Putamen (tissue), 1 donor: ENCODE measurements at regions not wholly inside any gene's neighbourhood (a gene's known extent, or its start where the extent isn't known, plus 50 kb on each side); places are given as distances from the start of the nearest gene placed in this dataset.

ENCODE experiments used
- DNase-seq: peaks from one replicate; pipeline ENCODE4 v3.0.0-alpha.2; 2016; ENCODE audit warnings: low spot score

DNA sequence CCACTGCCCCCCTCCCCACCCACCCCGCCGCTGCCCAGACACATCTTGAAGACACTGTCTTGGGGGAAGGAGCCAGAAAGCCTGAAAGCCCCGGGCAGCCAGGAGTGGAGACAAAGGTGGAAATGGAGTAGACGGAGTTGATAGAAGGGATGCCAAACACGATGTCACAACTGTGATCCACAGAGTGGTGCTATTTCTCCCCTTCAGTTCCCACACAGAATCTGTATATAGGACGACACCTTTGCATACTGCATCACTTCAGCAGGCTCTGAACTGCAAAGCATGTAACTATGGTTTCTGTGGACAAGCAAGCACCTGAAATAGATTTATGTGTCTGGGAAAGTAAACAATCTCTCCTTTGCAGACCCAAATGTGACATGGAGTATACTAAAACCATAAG lies 56.4 kb upstream of the F13A1 start:
- no peak for DNase-seq

DNA sequence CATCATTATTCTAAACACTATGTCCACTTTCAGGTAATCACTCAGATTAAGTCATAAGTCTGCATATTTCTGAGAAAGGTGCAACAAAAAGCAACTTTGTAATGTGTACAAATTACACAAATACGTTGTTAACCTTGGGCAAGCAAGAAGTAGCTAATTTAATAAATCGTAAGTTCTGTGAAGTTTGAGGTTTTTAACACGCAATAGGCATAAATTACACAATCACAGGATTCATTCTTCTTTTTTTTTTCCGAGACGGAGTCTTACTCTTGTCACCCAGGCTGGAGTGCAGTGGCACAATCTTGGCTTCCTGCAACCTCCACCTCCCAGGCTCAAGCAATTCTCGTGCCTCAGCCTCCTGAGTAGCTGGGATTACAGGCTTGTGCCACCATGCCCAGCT lies 57.2 kb upstream of the F13A1 start:
- no peak for DNase-seq

GRCh38 chr6:6379573-6379972 lies 59.1 kb upstream of the F13A1 start:
- DNase-seq = no peak

- DNase-seq = no peak
These were observed 64.1 kb upstream of the F13A1 start for GRCh38 chr6:6384520-6384919.

- DNase-seq = peak; percentile 21
These were observed 65.5 kb upstream of the F13A1 start for GRCh38 chr6:6386010-6386409.

- peak; percentile 64 for DNase-seq
These were observed 70.6 kb upstream of the F13A1 start for GRCh38 chr6:6390849-6391602.

GRCh38 chr6:6392214-6393068 lies 72.0 kb upstream of the F13A1 start:
- DNase-seq = no peak

DNA sequence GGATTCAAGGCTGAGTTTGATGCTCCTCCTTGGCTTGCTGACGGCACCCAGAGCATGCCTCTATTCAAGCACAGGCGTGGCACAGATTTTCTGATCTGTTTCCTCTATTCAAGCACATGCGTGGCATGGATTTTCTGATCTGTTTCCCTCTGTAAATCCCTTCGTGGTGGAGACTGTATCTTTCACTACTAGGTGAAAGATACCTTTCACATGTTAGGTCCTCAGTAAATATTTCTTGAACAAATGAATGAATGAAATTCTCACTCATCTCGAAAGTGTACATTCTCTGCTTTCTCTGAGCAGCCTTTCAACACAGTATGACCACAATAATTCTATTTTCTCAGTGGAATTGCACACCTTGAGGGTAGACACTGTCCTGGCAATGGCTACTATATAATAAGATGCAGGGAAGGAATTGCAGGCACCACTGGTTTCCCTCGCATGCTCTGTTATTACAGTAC lies 72.6 kb upstream of the F13A1 start:
- no peak for DNase-seq

DNA sequence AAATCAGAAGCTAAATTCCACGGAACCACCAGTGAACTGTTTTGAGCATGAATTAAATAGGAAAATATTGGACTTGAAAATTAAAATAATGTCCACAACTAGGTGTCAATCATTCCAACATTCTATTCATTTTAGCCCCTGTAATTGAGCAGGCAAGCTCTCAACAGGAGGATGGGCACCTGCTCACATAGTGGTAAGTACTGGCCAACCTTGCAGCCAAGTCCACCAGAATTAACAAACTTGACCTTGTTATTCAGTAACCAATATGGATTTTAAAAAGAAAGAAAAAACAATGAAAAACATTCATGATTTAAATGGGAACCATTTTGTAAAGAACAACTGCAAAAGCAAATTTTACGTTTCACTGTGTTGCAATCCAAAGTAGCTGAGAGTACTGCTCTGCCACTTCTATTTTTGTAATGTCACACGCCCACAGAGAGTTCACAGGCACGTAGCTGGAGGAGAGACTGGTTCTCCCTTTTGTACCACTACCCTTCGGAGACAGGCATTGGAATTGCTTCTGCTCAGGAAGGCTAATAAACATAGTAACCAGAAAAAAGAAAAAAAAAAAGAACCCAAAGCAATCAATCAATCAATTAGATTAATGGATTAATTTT lies 75.2 kb upstream of the F13A1 start:
- DNase-seq = peak; percentile 68

DNA sequence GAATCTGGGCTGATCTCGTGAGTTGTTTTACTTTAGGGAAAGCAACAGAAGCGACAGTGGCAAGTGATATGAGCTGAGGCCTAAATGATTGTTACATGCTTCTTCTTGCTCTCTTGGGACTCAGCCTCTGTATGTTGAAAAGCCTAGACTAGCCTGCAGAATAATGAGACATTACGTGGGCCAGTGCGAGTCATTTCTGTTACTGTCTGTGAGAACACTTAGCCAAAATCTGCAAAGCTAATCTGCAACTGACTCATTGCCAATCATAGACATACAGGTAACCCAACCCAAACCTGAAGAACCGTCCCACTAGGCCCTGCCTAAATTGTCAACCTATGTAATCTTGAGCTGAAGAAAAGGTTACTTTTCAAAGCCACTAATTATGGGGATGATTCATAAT lies 77.4 kb upstream of the F13A1 start:
- DNase-seq = no peak

DNA sequence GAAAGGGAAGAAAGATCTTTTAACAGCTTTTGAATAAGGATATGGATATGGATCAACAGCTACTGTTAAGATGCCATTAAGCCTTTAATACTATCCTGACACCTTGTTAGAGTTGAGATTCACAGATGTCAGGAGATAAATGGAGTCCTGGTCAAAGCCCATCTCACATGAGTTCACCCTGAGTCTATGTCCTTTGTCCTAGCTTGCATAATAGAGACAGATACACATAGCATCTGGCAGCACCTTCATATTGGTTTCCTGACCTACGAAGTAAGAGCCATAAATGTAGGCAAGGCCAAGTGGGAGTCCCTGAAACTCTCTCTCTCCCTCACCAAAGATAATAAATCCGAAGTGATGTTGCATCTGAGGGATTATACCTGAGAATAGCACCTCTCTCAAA lies 79.1 kb upstream of the F13A1 start:
- DNase-seq = no peak

GRCh38 chr6:6401401-6401800 lies 80.9 kb upstream of the F13A1 start:
- no peak for DNase-seq

GRCh38 chr6:6402006-6402405 lies 81.5 kb upstream of the F13A1 start:
- no peak for DNase-seq

- DNase-seq = no peak
These were observed 82.1 kb upstream of the F13A1 start for GRCh38 chr6:6402591-6402990.

GRCh38 chr6:6405031-6405430 lies 84.6 kb upstream of the F13A1 start:
- no peak for DNase-seq

DNA sequence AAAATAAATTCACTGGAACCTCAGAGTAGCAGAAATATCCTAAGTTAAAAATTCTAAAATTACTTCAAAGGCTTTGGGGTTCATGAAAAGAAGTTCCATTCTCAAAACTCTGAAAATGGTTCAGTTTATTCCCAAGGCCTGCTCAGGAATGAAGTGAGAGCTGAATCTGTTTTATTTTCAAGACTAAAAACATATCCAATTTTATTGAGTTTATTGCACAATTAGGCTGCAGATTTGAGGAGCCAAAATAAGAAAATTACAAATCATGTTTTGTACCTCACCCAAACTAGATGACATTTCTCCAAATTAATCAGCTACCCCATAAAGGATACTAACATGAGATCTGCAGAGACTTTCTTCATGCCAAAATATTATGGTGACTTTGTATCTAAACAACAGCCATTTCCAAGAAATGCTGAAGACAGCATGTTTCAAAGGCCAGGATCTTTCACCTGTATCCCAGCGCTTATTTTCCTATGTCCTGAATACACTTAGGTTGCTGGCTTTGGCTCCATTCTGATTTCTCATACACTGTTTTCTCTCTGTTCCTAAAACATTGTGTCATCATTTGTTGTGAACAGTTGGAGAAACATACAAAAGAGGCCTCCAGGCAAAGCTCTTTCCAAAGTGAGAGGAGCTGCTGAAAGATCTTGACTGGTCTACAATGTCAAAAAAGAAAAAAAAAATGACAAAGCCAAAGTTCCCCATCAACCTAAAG lies 85.7 kb upstream of the F13A1 start:
- DNase-seq = no peak

DNA sequence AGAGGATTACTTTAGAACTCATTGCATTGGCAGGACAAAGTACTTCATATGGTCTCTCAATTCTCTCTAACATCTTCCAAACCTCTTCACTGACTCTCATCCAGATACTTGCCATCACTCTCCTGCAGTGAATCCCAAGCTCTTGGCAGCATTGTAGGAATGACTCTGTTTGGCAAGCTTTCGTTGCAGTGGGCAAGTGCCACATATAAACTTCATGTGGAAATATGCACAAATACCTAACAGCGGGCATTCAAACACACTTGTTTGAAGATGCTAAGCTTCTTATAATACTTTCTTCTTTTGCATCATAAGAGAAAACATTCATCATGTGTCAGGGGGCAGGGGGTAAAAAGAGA lies 86.2 kb upstream of the F13A1 start:
- no peak for DNase-seq

DNA sequence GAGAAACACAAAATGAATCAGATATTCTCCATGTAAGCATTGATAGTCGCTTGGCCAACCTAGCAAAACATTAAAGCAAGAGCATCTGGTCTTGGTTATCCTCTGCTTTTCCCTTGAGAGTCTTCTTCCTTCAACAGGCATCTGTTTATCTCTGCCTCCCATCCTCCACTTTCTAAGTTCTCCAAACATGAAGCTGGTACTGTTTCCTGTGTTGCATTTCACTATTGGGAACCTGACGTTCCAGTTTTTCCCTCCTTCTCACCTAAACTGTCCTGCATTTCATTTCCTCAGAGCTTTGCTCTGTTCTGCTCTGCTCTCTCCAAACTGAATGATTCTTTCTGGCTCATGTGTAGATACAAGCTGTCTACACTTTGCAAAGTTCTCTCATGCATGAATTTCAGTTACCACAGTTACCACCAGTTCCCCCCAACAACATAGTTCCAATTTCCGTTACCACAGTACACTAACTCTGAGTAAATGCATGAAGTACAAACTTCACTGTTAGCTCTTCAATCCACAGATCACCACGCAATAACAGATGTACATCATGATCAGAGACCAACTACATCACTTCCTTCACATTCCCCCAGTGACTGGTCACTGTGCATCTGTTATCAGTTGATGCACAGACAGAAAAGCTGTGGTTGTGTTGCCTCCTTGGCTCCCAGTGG lies 86.7 kb upstream of the F13A1 start:
- no peak for DNase-seq

GRCh38 chr6:6409397-6410030 lies 89.1 kb upstream of the F13A1 start:
- no peak for DNase-seq

- DNase-seq = no peak
These were observed 90.7 kb upstream of the F13A1 start for GRCh38 chr6:6411115-6411514.

DNA sequence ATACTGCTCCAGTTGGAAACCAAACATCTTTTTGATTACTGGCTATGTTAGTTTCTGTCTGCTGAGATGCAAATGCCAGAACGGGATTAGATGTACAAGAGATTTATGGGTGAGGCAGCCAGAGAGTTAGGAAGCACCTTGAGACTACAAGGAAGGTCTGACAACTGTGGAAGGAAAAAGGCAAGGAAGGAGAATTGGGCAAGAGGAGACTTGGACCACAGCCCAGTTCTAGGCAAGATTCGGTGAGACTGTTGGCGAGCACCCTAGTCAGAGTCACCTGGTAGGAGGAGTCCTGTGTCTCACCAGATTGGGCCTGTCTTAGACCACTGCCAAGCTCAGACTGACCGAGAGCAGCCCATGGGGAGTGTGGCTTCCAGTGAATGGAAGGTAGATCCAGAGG lies 91.8 kb upstream of the F13A1 start:
- DNase-seq = no peak
